Smooth muscle cell (in vitro differentiated cells): ENCODE measurements at regions not wholly inside any gene's neighbourhood (a gene's known extent, or its start where the extent isn't known, plus 50 kb on each side); places are given as distances from the start of the nearest gene placed in this dataset.

Source experiments
- DNase-seq: peaks from one replicate; lab custom pipeline; 2025; ENCODE audit not compliant: unreplicated experiment; lab: John Stamatoyannopoulos, UW
- H2AFZ ChIP-seq: fragments of 200-600 bp; sonication (generic); 2 replicates; pipeline ENCODE4 v1.6.0; 2016; ENCODE audit warnings: antibody characterized with exemption, low read depth, mild to moderate bottlenecking
- H3F3A ChIP-seq: fragments of 200-600 bp; sonication (generic); 2 replicates; pipeline ENCODE4 v1.6.0; 2017; ENCODE audit warnings: antibody characterized with exemption, low read depth
- H3K27ac ChIP-seq: fragments of 200-600 bp; sonication (generic); 2 replicates; pipeline ENCODE4 v1.5.1; 2016; ENCODE audit warnings: low read depth, mild to moderate bottlenecking
- H3K27me3 ChIP-seq: fragments of 200-600 bp; sonication (generic); 2 replicates; pipeline ENCODE4 v1.6.1; 2016; ENCODE audit warnings: low read depth, mild to moderate bottlenecking
- H3K36me3 ChIP-seq: fragments of 200-600 bp; sonication (generic); 2 replicates; pipeline ENCODE4 v1.5.1; 2016; ENCODE audit warnings: low read depth
- H3K4me1 ChIP-seq: fragments of 200-600 bp; sonication (generic); 2 replicates; pipeline ENCODE4 v1.5.1; 2016; ENCODE audit warnings: low read depth
- H3K4me2 ChIP-seq: fragments of 200-600 bp; sonication (generic); 2 replicates; pipeline ENCODE4 v1.6.0; 2016; ENCODE audit warnings: mild to moderate bottlenecking
- H3K4me3 ChIP-seq: fragments of 200-600 bp; sonication (generic); 2 replicates; pipeline ENCODE4 v1.5.1; 2016; ENCODE audit warnings: mild to moderate bottlenecking
- H3K79me2 ChIP-seq: fragments of 200-600 bp; sonication (generic); 2 replicates; pipeline ENCODE4 v1.6.0; 2016; ENCODE audit warnings: low read depth, mild to moderate bottlenecking
- H3K9ac ChIP-seq: fragments of 200-600 bp; sonication (generic); 2 replicates; pipeline ENCODE4 v1.6.0; 2016; ENCODE audit warnings: low read depth
- H3K9me3 ChIP-seq: fragments of 200-600 bp; sonication (generic); replicated peaks from 2 replicates; pipeline ENCODE4 v1.5.1; 2016; ENCODE audit warnings: low read depth
- H4K20me1 ChIP-seq: fragments of 200-600 bp; sonication (generic); 2 replicates; pipeline ENCODE4 v1.6.0; 2016; ENCODE audit warnings: low read depth
- CTCF ChIP-seq: fragments of 200-600 bp; sonication (generic); IDR thresholded peaks from 2 replicates; pipeline ENCODE4 v1.5.1; 2017; ENCODE audit warnings: borderline replicate concordance, mild to moderate bottlenecking, antibody characterized with exemption; ENCODE audit not compliant: insufficient read depth, poor library complexity, severe bottlenecking
- WGBS: methylation state at CpG from one replicate; pipeline ENCODE4 v1.1.7; 2016; ENCODE audit warnings: low lambda C conversion rate; 5-methylcytosine and 5-hydroxymethylcytosine counted together

- no peak for DNase-seq
- no peak overlapping the region for H3K4me3 ChIP-seq
- no peaks in the 10 kb centered on the region for H3K27me3 ChIP-seq
- no peak overlapping the region for H3K27ac ChIP-seq
- no peaks in the 10 kb centered on the region for H3K79me2 ChIP-seq
- no peak overlapping the region for H3K4me2 ChIP-seq
- H3K36me3 ChIP-seq = no peaks in the 10 kb centered on the region
- 77% methylated on average over 11 of the region's 11 CpGs for WGBS
- no peak overlapping the region for H2AFZ ChIP-seq
- no peaks in the 10 kb centered on the region for H3F3A ChIP-seq
- no peaks in the 10 kb centered on the region for H3K4me1 ChIP-seq
- no peaks in the 10 kb centered on the region for H4K20me1 ChIP-seq
- no peaks in the 10 kb centered on the region for H3K9me3 ChIP-seq
- TF ChIP-seq CTCF = no peak
- no peak overlapping the region for H3K9ac ChIP-seq
Observed at GRCh38 chr16:55044201-55044975, 113.7 kb downstream of the IRX5 start.

GRCh38 chr16:55045329-55045728 lies 114.7 kb downstream of the IRX5 start:
- H3K36me3 ChIP-seq = no peaks in the 10 kb centered on the region
- no peaks in the 10 kb centered on the region for H3K79me2 ChIP-seq
- no peaks in the 10 kb centered on the region for H3F3A ChIP-seq
- H3K4me3 ChIP-seq = no peak overlapping the region
- H3K27me3 ChIP-seq = no peaks in the 10 kb centered on the region
- no peak overlapping the region for H3K4me2 ChIP-seq
- no peak for TF ChIP-seq CTCF
- H4K20me1 ChIP-seq = no peaks in the 10 kb centered on the region
- no peaks in the 10 kb centered on the region for H3K9me3 ChIP-seq
- H3K4me1 ChIP-seq = no peaks in the 10 kb centered on the region
- H3K27ac ChIP-seq = no peak overlapping the region
- H3K9ac ChIP-seq = no peak overlapping the region
- WGBS = 92% methylated on average over 3 of the region's 3 CpGs
- no peak for DNase-seq
- no peak overlapping the region for H2AFZ ChIP-seq

GRCh38 chr16:55045756-55046460 lies 115.2 kb downstream of the IRX5 start:
- H3K4me2 ChIP-seq = no peak overlapping the region
- H3K9me3 ChIP-seq = no peaks in the 10 kb centered on the region
- no peaks in the 10 kb centered on the region for H3F3A ChIP-seq
- H3K4me1 ChIP-seq = no peaks in the 10 kb centered on the region
- no peaks in the 10 kb centered on the region for H4K20me1 ChIP-seq
- WGBS = 88% methylated on average over 11 of the region's 11 CpGs
- H2AFZ ChIP-seq = no peak overlapping the region
- H3K27me3 ChIP-seq = no peaks in the 10 kb centered on the region
- no peak overlapping the region for H3K9ac ChIP-seq
- H3K27ac ChIP-seq = no peak overlapping the region
- DNase-seq = no peak
- H3K79me2 ChIP-seq = no peaks in the 10 kb centered on the region
- no peaks in the 10 kb centered on the region for H3K36me3 ChIP-seq
- H3K4me3 ChIP-seq = no peak overlapping the region
- no peak for TF ChIP-seq CTCF
